Endometrium (tissue), 2 donors: ENCODE measurements at regions not wholly inside any gene's neighbourhood (a gene's known extent, or its start where the extent isn't known, plus 50 kb on each side); places are given as distances from the start of the nearest gene placed in this dataset.
"Not testable (repeated sequence)": the region's sequence is repeated elsewhere in the genome, so short reads cannot be mapped to it uniquely, and the experiment has no call there.

ENCODE experiments used
- FAIRE-seq: peaks from 2 replicates; lab custom pipeline; 2012; peaks lifted over from hg19 to GRCh38; lab: Jason Lieb, UNC
- donor health status: control.
- donor health status: control.

DNA sequence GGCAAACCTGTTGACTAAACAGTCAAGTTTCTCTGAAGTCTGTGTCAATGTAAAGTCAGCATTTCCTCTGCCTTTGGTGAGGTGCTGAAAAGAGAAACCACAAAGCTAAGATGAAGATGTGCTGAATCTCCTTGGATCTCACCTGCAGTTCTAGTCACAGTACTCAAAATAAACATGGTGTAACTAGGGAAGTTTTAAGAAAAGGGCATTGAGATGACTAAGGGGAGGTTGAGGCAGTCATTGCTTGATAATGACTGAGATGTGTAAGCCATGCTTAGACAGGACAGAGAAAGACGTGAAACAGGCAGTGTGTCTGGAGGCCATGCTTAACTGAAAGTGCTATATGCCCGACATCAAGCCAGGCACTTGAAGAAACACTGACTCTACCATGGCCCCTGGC lies 1010.0 kb upstream of the CELF4 start:
- FAIRE-seq = no peak

DNA sequence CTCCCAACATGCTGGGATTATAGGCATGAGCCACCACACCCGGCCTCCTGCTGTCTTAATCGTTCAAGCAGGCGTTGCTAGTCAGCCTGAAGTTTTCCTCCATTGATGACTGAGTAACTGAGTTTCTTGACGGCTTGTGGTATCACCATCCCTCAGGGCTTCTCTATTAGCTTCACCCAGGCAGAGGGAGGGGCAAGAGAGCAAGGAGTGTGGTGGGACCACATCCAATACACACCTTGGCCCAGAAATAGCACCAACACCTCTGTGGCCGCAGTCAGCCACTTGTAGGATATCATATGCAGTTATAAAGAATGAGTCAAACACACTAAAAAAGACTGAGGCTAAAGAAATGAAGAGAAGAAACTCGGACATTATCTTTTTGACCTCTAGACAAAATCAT lies 1009.4 kb upstream of the CELF4 start:
- no peak for FAIRE-seq

DNA sequence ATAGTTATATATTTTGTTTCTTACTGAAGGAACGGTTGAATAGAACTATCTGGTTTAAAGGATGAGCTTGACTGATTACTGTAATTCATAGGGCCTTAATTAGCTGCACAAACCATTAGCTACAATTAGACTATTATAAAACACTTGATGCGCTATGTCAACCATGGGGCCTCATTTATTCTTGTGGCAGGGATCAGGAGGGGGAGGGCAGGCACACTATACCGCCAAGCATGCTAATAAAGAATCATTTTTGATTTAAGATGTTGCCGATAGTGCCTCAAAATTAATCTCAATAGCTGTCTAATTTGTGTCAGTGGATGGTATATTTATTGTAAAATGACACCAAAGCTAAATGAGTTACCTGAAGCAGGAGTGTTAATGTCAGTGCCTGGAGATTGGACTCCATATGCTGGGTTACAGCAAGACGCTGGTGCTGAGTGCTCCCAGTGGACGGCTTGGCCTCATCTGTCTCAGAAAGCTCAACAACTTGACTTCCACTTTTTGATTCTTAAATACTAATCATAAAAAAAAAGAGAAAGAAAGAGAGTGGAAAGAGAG lies 1007.0 kb upstream of the CELF4 start:
- FAIRE-seq = no peak

DNA sequence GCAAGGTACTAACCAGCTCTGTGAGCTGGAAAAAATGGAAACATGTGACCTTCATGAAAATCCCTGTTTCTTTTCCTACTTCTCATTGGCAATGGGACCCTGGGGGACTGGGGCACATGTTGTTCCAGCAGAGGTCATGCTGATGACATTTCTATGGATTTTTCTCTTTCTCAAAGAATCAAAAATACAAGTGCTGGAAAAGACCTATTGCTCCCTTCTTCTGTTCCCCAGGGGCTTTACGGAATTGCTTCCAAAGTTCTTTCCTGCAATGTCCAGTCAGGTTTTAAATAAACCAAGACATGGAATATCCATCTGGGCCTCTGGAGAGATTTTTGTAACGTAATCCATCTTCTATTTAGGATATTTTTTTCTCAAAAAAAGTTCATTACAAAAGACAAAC lies 1006.1 kb upstream of the CELF4 start:
- FAIRE-seq = no peak

DNA sequence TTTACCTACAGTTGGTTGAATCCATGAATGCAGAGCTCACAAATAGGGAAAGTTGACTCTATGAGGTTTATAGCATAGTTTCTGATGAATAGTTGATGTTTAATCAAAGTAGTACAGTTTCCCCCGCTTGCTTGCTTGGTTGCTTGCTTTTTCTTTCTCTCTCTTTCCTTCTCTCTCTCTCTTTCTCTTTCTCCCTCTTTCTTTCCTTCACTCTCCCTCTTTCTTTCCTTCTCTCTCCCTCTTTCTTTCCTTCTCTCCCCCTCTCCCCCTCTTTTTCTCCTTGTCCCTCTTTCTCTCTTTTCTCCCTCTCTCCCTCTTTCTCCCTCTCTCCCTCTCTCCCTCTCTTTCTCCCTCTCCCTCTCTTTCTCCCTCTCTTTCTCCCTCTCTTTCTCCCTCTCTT lies 999.9 kb upstream of the CELF4 start:
- no peak for FAIRE-seq

DNA sequence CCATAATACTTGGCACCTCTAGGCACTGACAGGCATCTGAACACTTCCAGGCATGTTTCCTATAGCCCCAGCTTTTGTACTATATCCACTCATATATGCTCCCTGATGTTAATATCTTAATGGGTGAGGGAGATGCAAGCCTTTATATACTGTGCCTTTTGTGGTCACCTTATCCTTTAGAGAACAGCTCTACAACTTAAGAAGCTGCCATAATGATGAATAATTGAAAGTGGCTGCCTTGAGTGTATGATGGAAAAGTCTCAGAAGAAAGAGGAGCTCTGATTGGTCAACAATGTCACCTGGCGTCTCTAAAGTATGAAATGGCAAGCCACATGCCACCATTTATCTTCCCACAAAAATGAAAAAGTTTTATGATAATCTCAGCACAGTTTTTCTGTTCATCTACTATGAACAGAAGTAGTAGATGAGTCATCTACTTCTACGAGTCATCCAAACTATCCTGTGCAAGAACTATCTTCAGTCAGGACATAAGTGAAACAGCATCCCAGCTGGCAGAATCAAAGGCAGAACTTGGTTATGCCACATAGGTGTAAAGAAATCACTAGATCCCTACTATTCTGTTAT lies 997.9 kb upstream of the CELF4 start:
- FAIRE-seq = no peak

DNA sequence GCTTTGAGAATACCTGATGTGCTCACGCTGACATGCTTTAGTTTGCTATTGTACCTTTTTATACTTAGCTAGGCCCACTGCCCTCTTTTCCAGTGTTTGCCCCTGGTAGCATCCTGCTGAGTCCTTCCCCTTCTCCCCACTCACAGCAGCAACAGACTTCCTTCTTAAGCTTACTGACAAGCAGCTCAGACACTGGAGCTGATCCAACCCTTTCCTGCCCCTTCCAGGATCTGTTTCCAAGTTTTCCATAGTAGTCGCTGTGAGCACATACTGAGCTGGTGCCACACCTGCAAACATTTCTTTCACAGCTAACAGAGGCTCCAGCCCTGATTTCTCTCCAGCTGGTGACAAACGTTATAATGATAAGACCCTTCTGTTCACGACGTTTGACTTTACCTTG lies 991.4 kb upstream of the CELF4 start:
- FAIRE-seq = no peak

DNA sequence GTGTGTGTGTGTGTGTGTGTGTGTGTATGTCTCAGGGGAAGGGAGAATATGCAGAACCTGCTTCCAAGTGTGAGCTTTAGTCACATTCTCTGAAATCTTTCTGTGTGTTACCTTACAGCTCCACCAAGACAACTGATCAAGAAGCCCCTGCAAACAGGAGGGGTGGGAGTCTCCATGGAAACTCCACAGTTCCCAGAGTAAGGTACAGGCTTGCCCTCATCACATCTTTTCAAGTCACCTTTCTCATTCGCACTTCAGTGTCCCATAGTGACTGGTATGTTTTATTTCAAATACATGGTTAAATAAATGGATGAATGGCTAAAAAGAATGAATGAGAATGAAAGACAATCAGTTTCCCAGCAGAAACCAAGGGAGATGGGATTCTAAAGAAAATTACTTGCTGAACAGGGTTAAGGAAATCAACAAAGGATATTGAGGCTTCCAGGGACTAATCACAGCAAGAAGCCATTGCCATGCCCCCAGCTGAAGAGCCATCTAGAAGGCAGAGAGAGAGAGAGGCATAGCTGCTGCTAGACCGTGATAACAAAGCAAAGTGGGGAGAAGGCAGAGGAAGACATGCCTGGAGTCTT lies 987.2 kb upstream of the CELF4 start:
- FAIRE-seq = no peak

DNA sequence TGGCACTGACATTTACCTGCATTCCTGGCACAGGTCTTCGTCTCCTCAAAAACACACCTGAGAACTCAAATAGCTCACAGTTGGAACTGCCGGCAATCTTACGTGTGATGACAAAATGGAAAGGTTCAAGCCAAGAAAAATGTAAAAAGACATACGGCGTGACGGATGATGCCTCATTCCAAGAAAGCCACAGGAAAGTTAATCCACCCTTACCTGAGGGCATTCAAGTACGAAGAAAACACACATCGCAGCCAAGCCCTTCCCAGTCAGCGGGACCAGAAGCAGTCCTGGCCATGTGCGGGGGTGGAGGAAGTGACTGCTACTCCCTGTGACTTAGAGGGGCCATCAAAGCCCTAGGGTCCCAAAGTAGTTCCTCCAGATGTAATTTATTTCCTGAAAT lies 986.3 kb upstream of the CELF4 start:
- FAIRE-seq = no peak

DNA sequence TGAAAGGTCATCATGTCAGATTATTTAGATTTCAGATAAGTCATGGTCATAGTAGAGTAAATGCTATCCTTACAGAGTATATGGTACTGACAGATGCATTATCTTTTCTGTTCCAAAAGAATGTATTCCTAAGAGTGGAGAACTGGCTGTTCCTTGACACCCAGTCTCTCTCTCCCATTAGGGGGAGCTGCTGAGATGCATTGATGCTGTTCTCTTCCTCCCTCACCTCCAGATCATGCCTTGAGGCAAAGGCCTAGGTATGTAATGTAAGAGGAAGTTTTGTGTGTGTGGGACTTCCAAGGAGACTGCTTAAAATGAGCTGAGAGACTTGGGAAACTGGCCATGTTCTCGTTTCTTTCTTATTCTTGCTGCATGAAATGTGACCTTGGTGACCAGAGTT lies 979.5 kb upstream of the CELF4 start:
- FAIRE-seq = no peak

DNA sequence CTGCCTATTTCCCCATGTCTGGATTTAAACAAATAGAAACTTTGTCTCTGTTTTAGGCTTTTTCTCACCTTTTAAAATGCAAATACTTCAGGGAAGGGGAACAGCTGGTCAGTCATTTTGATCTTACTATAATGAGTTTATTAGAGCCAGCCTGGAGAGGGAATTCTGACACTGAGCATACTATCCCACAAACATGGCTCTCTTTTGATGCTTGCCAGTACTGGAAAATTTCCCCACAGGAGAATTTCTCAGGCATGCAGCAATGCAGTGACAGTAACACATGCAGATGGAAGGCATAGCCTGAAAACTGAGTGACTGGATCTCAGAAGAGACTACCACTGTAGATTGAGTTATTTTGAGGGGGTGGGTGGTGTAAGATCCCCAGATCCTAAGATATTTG lies 974.3 kb upstream of the CELF4 start:
- FAIRE-seq = no peak

DNA sequence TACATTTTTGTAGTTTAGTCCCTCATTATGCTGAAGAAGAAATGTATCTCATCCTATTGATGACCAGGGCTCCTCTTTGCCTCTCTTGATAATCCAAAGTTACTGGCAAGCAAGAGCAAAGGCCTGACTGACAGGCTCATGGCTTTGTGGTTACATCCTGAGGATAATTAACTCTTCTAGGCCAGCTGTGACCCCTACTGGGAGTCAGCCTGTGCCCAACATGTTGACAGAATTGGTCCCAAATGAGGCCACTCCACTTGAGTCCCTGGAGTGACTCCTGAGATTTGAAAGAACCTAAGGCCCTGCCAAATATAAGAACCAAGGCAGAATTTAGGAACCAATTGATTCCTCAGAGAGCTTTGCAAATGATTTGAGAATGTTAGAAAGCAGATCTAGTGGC lies 973.8 kb upstream of the CELF4 start:
- FAIRE-seq = no peak

DNA sequence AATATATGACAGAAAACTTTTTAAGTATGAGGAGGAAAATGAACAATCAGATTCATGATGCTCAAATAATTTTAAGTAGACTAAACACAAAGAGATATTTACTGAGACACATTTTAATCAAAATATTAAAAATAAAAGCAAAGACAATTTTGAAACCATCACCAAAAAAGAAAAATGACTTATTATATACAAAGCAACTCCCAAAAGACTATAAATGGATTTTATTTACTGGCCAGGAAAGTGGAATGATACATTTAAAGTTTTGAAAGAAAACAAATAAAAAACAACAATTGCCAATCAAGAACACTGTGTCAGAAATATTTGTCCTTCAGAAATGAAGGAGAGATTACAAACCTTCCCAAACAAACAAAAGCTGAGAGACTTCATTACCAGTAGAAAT lies 968.5 kb upstream of the CELF4 start:
- FAIRE-seq = no peak

DNA sequence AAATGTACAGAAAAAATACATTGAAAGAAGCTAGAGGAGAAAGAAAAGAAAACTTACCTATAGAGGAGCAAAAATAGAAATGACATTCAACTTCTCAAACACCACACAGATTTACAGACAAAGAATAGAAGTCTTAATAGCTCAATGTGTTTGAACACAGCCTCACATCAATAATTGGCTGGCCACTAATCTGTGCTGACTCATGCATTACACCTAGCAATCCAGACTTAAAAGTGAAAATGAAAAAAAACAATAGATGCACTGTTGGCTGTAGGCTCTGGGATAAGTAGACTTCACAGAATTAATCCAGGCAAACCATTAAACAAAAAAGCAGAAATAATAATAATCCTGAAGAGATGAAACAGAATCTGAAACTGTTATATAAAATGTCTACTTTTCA lies 961.3 kb upstream of the CELF4 start:
- FAIRE-seq = peak; percentile 37

DNA sequence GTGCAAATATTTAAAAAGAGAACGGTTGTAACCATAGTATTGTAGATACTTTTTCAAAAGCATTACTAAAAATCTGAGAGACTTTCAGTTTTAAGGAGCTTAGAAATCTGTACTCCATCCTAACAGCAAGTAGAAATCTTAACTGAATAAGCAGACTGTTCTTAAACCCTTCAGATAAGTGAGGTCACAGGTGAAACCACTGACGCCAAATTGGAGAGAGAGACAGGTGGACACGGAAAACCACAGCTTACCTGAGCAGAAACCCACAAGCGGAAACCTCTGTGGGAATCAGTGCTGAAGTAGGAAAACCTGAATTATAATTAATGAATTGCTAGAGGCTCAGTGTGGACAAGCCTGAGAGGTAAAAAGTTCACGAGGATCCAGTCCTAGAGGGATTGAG lies 959.4 kb upstream of the CELF4 start:
- FAIRE-seq = no peak

DNA sequence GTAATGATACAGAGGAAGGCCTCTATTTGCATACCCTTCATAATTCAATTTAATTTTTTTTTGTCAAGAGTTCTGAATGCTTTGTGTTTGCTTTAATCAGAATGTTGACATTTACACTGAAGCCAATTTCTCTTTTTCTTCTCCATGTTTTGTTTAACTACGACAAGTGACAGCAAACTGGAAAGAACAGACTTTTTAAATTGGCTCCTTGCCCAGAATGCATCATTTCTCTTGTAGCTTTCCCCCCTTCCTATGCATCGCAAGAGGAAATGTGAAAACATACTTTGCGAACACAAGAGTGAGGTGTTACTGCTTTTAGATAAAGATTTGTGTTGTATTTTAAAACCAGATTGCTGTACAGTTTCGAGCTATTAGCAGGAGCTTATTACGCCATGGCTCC lies 955.2 kb upstream of the CELF4 start:
- no peak for FAIRE-seq

DNA sequence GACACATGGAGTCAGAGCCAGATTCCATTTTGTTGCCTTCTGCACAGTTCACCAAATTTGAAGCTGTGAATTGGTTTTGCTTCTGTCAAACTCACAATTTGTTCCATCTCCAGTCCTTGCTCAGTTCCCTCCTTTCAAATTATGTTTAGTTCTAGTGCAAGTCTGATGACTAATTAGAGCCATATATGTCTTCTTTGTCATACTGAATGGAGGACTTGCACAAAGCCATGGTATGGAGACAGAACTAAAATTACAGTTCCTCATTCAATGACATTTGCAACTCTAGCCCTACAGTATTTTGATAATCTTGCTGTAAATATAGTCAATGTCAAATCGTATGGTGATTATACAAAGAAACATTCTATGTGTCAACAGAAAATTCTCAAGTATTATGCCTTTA lies 936.9 kb upstream of the CELF4 start:
- FAIRE-seq = no peak

DNA sequence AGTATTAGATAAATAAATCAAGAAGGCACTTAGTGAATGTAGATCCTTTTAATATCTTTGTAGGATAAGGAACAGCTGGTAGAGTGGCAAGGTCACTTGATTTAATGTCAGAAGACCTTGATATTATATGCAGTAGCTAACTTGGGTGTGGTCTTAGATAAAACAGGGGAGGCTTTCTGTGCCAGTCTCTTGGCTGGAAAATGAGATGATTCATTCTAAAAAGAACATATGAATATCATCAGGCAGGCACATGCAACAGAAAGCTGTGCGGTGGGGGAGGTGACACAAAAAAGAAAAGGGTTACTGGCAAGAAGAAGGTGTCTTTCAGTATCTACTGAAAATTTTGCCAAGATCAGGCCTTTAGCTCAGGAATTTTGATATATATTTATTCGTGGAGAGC lies 931.7 kb upstream of the CELF4 start:
- FAIRE-seq = no peak

DNA sequence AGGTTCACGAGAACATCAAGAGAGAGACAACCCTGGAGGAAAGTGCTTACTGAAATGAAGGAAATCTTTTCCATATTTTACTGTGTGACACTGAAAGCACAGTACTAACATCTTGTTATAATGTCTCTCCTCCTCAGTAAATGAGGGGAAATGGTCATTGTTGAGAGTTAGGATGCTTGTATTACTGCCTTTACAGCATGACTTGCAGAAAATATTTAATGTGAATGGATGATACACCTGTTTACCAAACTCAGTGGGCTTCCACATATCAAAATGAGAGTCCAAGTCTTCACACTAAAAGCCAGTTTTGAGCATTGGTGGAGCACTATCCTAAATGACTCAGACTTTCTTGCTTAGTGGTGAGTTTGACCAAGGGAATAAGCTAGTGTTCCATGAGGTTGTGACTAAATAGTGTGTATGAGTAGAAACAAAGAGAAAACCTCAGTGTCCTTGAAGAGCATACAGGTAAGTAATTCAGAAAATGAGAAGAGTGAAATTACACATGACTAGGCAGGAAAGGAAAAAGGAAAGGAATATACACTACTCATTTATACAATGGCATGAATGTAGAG lies 930.7 kb upstream of the CELF4 start:
- FAIRE-seq = no peak

DNA sequence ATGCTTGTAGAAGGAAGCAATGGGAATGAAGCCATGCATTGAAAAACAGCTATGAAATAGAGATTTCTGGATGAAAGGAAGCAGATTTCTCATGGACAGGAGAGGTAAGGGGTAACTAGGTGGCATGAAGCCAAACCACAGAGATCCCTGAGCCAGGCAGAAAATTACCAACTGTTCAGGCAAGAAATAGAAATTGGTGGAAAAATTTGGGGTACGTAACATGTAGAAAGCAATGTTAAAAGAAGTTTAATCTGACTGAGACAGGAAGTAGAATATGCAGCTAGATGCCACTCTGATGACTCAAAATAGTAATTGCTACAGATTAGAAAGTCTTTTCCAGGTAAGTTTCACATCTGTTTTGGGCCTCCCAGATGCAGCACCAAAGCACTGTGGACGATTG lies 928.5 kb upstream of the CELF4 start:
- no peak for FAIRE-seq

DNA sequence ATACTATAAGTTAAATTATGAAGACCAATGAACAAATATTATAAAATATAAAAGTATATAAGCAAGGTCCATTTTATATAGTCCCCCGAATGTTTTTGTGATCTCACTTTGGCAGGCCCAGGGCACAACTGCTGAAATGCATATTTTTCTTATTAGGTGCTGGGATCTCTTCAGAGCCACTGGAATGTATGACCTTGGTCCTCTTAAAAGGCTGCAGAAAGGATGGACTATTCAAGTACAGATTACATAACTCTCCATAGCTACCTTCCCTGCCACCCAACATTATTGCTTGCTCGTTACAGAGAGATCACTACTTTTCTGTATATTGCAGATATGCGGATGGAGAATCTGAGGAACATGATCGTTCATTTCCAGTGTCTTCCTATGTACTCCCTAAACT lies 925.6 kb upstream of the CELF4 start:
- no peak for FAIRE-seq

DNA sequence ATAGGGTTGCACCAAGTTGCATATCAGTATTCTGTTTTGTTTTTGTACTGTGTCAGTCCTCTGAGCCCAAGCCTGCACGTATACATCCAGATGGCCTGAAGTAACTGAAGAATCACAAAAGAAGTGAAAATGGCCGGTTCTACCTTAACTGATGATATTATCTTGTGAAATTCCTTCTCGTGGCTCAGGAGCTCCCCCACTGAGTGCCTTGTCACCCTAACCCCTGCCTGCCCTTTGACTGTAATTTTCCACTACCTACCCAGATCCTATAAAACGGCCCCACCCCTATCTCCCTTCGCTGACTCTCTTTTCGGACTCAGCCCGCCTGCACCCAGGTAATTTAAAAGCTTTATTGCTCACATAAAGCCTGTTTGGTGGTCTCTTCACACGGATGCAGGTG lies 924.1 kb upstream of the CELF4 start:
- not testable (repeated sequence) for FAIRE-seq

DNA sequence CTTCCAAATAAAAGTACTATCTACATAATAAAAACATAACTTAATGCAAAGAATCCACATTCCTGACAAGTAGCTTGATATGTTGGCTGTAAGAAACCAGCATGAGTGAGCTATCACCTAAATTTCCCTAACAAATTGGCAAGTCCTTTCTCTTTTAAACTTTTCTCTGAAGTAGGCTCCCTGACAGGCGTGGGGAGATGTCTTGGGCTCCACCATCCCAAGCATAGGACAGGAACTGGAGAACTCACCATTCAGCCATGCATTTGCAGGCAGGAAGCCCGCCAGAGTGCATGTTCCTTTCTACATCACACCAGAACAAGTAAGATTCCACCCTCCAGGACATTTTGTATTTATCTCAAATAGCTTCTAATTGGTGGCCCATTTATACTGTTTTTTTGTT lies 921.9 kb upstream of the CELF4 start:
- no peak for FAIRE-seq

DNA sequence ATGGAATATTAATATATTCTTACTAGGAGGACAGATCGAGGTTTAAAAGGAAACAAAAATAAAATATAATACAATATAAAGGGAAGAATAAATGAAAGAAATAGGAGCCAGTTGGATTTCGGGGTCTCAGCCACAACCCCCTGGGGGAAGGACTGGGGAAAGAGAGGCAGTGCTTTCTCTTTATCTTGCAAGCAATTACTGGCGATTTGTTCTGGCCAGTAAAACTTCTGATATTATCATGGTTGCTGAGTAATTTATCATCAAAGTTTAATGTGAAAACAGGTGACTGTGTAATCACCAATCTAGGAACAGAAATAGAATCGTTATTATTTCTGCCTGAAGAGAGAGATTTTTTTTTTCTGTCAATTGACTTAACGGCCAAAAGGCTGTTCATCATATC lies 917.7 kb upstream of the CELF4 start:
- no peak for FAIRE-seq
